Endodermal cell (in vitro differentiated cells): ENCODE measurements at regions not wholly inside any gene's neighbourhood (a gene's known extent, or its start where the extent isn't known, plus 50 kb on each side); places are given as distances from the start of the nearest gene placed in this dataset.

Experiments used
- DNase-seq: peaks from one replicate; pipeline ENCODE4 v3.0.0-alpha.2; 2017
- H3K27ac ChIP-seq: 2 replicates; pipeline ENCODE4 v1.5.1; 2013; ENCODE audit warnings: mild to moderate bottlenecking, low read depth, low read length, moderate library complexity
- H3K27me3 ChIP-seq: 2 replicates; pipeline ENCODE4 v1.6.1; 2013; ENCODE audit warnings: mild to moderate bottlenecking, low read length, moderate library complexity; ENCODE audit not compliant: insufficient read depth, control insufficient read depth, poor library complexity, severe bottlenecking
- H3K36me3 ChIP-seq: 2 replicates; pipeline ENCODE4 v1.7.0; 2013; ENCODE audit warnings: mild to moderate bottlenecking, low read length, moderate library complexity; ENCODE audit not compliant: control insufficient read depth, insufficient read depth
- H3K4me1 ChIP-seq: one replicate; pipeline ENCODE4 v1.7.0; 2013; ENCODE audit warnings: low read length; ENCODE audit not compliant: control insufficient read depth, insufficient read depth
- H3K4me3 ChIP-seq: 2 replicates; pipeline ENCODE4 v1.5.1; 2013; ENCODE audit warnings: mild to moderate bottlenecking, low read length, moderate library complexity
- H3K9ac ChIP-seq: 2 replicates; pipeline ENCODE4 v1.6.1; 2013; ENCODE audit warnings: mild to moderate bottlenecking, low read length, moderate library complexity; ENCODE audit not compliant: poor library complexity, severe bottlenecking; ENCODE audit errors: extremely low read depth
- H3K9me3 ChIP-seq: 2 replicates; pipeline ENCODE4 v1.6.1; 2013; ENCODE audit warnings: mild to moderate bottlenecking, low read length, moderate library complexity; ENCODE audit not compliant: control insufficient read depth
- H3K27ac Mint-ChIP-seq: 2 replicates; pipeline ENCODE4 v1.8.0; 2020; ENCODE audit warnings: mixed read lengths
- H3K27me3 Mint-ChIP-seq: 2 replicates; pipeline ENCODE4 v1.8.0; 2021; ENCODE audit warnings: mild to moderate bottlenecking, mixed read lengths; ENCODE audit not compliant: insufficient read depth
- H3K36me3 Mint-ChIP-seq: 2 replicates; pipeline ENCODE4 v1.8.0; 2020; ENCODE audit warnings: low read depth, mixed read lengths
- H3K4me1 Mint-ChIP-seq: 2 replicates; pipeline ENCODE4 v1.8.0; 2020; ENCODE audit warnings: mixed read lengths
- H3K4me3 Mint-ChIP-seq: 2 replicates; pipeline ENCODE4 v1.8.0; 2020; ENCODE audit warnings: mild to moderate bottlenecking, moderate library complexity, mixed read lengths
- H3K9me3 Mint-ChIP-seq: 2 replicates; pipeline ENCODE4 v1.8.0; 2020; ENCODE audit warnings: mild to moderate bottlenecking, mixed read lengths
- WGBS, 2 experiments: methylation state at CpG; one replicate each; pipeline versions ENCODE4 v1.1.5 to v1.1.7; 2013; ENCODE audit warnings: missing lambda C conversion rate in 2 of 2, mixed read lengths in 1 of 2; ENCODE audit not compliant: insufficient coverage in 1 of 2, insufficient read length in 1 of 2; 5-methylcytosine and 5-hydroxymethylcytosine counted together
- TF ChIP-seq, protein P1 (sequence below): fragments of 200-600 bp; sonication (generic); conservative IDR thresholded peaks from 2 replicates; pipeline ENCODE4 v1.5.0; 2021; ENCODE audit warnings: antibody characterized with exemption, mild to moderate bottlenecking

DNA sequence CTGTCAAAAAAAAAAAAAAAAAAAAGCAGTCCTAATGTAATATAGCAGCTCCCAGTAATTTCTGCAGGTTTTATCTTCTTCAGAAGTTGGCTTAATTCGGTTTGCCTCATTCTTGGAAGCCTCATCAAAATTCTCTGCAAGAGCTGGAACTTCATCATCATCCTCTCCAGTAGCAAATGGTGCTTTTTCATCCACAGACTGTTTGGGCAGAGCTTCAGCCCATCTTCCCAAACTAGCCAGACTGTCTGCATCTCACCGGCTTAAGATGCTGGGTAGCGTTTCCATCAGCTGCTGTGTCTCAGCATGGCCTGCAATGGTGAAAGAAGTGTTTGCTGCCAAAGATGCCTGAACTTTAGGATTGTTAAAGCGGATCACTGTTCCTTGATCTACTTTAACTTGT is 112.6 kb downstream of the AIPL1 start:
- Mint-ChIP-seq H3K9me3 (no peaks in the 10 kb centered on the region), H3K27me3 (peaks cover 6% of the 10 kb centered on the region), H3K36me3 (no peaks in the 10 kb centered on the region), H3K27ac (no peak overlapping the region), H3K4me1 (no peaks in the 10 kb centered on the region), H3K4me3 (no peak overlapping the region)
- H3K9ac ChIP-seq, result no peak overlapping the region
- no peaks in the 10 kb centered on the region for H3K4me1 ChIP-seq
- peak; percentile 21 for DNase-seq
- 89 to 91% methylated on average over 3 to 4 of the region's 4 CpGs for WGBS, 2 experiments
- H3K27ac ChIP-seq, result no peak overlapping the region
- TF ChIP-seq, protein P1, sequence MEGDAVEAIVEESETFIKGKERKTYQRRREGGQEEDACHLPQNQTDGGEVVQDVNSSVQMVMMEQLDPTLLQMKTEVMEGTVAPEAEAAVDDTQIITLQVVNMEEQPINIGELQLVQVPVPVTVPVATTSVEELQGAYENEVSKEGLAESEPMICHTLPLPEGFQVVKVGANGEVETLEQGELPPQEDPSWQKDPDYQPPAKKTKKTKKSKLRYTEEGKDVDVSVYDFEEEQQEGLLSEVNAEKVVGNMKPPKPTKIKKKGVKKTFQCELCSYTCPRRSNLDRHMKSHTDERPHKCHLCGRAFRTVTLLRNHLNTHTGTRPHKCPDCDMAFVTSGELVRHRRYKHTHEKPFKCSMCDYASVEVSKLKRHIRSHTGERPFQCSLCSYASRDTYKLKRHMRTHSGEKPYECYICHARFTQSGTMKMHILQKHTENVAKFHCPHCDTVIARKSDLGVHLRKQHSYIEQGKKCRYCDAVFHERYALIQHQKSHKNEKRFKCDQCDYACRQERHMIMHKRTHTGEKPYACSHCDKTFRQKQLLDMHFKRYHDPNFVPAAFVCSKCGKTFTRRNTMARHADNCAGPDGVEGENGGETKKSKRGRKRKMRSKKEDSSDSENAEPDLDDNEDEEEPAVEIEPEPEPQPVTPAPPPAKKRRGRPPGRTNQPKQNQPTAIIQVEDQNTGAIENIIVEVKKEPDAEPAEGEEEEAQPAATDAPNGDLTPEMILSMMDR, result no peak
- H3K36me3 ChIP-seq, result no peaks in the 10 kb centered on the region
- H3K9me3 ChIP-seq, result no peaks in the 10 kb centered on the region
- H3K27me3 ChIP-seq, result peaks cover 6% of the 10 kb centered on the region
- H3K4me3 ChIP-seq, result no peak overlapping the region

DNA sequence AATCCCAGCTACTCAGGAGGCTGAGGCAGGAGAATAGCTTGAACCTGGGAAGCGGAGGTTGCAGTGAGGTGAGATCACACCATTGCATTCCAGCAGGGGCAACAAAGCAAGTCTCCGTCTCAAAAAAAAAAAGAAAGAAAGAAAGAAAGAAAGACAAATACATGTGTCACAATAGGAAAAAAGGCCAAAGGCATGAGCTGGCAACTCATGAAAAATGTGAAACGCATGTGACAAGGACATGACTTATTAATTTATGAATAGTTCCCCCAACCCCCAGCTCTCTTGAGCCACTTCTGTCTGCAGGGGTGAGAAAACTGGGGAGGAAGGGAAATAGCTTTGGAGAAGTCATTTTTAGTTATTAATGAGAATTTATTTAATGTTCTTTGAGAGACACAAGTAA is 120.6 kb downstream of the AIPL1 start:
- H3K27ac ChIP-seq, result no peak overlapping the region
- no peaks in the 10 kb centered on the region for H3K4me1 ChIP-seq
- H3K27me3 Mint-ChIP-seq, result peaks cover 2% of the 10 kb centered on the region
- DNase-seq, result no peak
- H3K9ac ChIP-seq, result no peak overlapping the region
- no peaks in the 10 kb centered on the region for H3K27me3 ChIP-seq
- no peaks in the 10 kb centered on the region for H3K4me1 Mint-ChIP-seq
- no peak overlapping the region for H3K4me3 Mint-ChIP-seq
- 87 to 88% methylated on average over 2 to 3 of the region's 3 CpGs for WGBS, 2 experiments
- no peak overlapping the region for H3K27ac Mint-ChIP-seq
- H3K36me3 Mint-ChIP-seq, result no peaks in the 10 kb centered on the region
- no peaks in the 10 kb centered on the region for H3K9me3 Mint-ChIP-seq
- TF ChIP-seq, protein P1, result no peak
- no peaks in the 10 kb centered on the region for H3K9me3 ChIP-seq
- no peak overlapping the region for H3K4me3 ChIP-seq
- H3K36me3 ChIP-seq, result no peaks in the 10 kb centered on the region

DNA sequence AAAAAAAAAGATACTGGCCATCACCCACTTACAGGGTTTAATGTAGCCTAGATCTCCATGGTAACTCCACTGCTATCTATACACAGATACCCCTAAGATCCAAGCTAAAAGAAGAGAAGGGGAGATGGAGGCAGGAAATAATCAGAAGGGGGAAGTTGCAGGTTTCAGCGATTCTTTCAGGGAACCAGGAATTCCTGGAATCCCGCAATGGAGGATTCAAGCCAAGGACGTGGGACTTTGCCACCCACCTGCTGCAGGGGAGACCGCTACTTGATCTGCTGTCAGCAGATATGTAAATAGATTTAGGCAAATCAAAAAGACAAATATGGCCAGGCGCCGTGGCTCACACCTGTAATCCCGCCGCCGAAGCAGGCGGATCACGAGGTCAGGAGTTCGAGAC is 121.1 kb downstream of the AIPL1 start:
- Mint-ChIP-seq H3K27me3 (peaks cover 2% of the 10 kb centered on the region), H3K9me3 (no peaks in the 10 kb centered on the region), H3K4me3 (no peak overlapping the region), H3K27ac (no peak overlapping the region), H3K36me3 (no peaks in the 10 kb centered on the region), H3K4me1 (no peaks in the 10 kb centered on the region)
- TF ChIP-seq, protein P1, result no peak
- WGBS, 2 experiments, result 87 to 93% methylated on average over 8 to 12 of the region's 12 CpGs
- Histone ChIP-seq H3K27me3 (no peaks in the 10 kb centered on the region), H3K4me3 (no peak overlapping the region), H3K4me1 (no peaks in the 10 kb centered on the region), H3K9ac (no peak overlapping the region), H3K27ac (no peak overlapping the region), H3K9me3 (no peaks in the 10 kb centered on the region), H3K36me3 (no peaks in the 10 kb centered on the region)
- DNase-seq, result peak; percentile 45
